K562 (cell line): ENCODE measurements at regions not wholly inside any gene's neighbourhood (a gene's known extent, or its start where the extent isn't known, plus 50 kb on each side); places are given as distances from the start of the nearest gene placed in this dataset.

ENCODE experiments used
- ATAC-seq: fragments of 200-7000 bp; cut with Tn5 transposase; 3 replicates; pipeline ENCODE4 v1.9.1; 2020; ENCODE audit warnings: moderate library complexity
- BruUV-seq: library from RNA; stranded (reverse); fragments of 400-500 nt; replicated peaks from 2 replicates; lab custom pipeline; 2021; lab: Mats Ljungman, UMichigan
- CTCF ChIA-PET: fragments of 300-600 bp; formaldehyde crosslinking; extraction: SDS; loops from one replicate; lab custom pipeline; 2021; ENCODE audit warnings: low intra/inter-chr PET ratio; lab: Yijun Ruan, JAX
- POLR2A ChIA-PET: fragments of 300-600, 350-650 bp; sonication (Branson Sonifier 250); formaldehyde crosslinking; extraction: SDS; loops from one replicate; lab custom pipeline; 2021; ENCODE audit warnings: antibody characterized with exemption, inconsistent platforms; lab: Yijun Ruan, JAX
- DNase-seq, 4 experiments: peaks; one replicate each; pipeline versions ENCODE4 v3.0.0 to v3.0.0-alpha.2; 2011 to 2018; ENCODE audit warnings: low spot score in 3 of 4, mixed read lengths in 3 of 4; ENCODE audit errors: extremely low read depth in 1 of 4
- FAIRE-seq: peaks from 2 replicates; lab custom pipeline; 2011; peaks lifted over from hg19 to GRCh38; lab: Jason Lieb, UNC
- H2AFZ ChIP-seq: 2 replicates; pipeline ENCODE4 v1.6.0; 2011; ENCODE audit warnings: low read depth, low read length, control low read depth, inconsistent platforms
- H3K27ac ChIP-seq: fragments of 200-600 bp; 3 replicates; pipeline ENCODE4 v1.8.0; 2011; ENCODE audit warnings: low read depth, mild to moderate bottlenecking, control low read depth, inconsistent platforms, low read length, moderate library complexity, mixed read lengths; ENCODE audit errors: extremely low read depth
- H3K27me3 ChIP-seq, 2 experiments: fragments of 300-600 bp in 1 of 2; 2 replicates in 1 of 2; 3 replicates in 1 of 2; pipeline versions ENCODE4 v1.6.0 to v1.8.0; 2011; ENCODE audit warnings: inconsistent platforms in 2 of 2, low read length in 2 of 2, mild to moderate bottlenecking in 1 of 2, mixed read lengths in 1 of 2, moderate library complexity in 1 of 2; ENCODE audit not compliant: control insufficient read depth in 2 of 2, insufficient read depth in 2 of 2
- H3K36me3 ChIP-seq: fragments of 300-600 bp; 3 replicates; pipeline ENCODE4 v1.8.0; 2011; ENCODE audit warnings: mild to moderate bottlenecking, low read length, inconsistent platforms; ENCODE audit not compliant: control insufficient read depth, insufficient read depth
- H3K4me1 ChIP-seq, 2 experiments: fragments of 200-600 bp in 1 of 2; replicated peaks in 1 of 2; 2 replicates in 1 of 2; 3 replicates in 1 of 2; pipeline versions ENCODE4 v1.5.1 to v1.8.0; 2011; ENCODE audit warnings: inconsistent platforms in 2 of 2, low read length in 2 of 2, mild to moderate bottlenecking in 1 of 2, mixed read lengths in 1 of 2, moderate library complexity in 1 of 2; ENCODE audit not compliant: control insufficient read depth in 2 of 2, insufficient read depth in 2 of 2
- H3K4me2 ChIP-seq: 2 replicates; pipeline ENCODE4 v1.6.1; 2011; ENCODE audit warnings: low read length, control low read depth, inconsistent platforms, mixed read lengths; ENCODE audit not compliant: insufficient read depth
- H3K4me3 ChIP-seq: fragments of 200-600 bp; sonication (generic), shearing (Covaris generic); 2 replicates; pipeline ENCODE4 v1.5.1; 2016; ENCODE audit warnings: control low read depth, inconsistent platforms
- H3K79me2 ChIP-seq: fragments of 200-600 bp; 3 replicates; pipeline ENCODE4 v1.8.0; 2011; ENCODE audit warnings: low read length, inconsistent platforms; ENCODE audit not compliant: control insufficient read depth, insufficient read depth
- H3K9ac ChIP-seq, 2 experiments: 2 replicates each; pipeline versions ENCODE4 v1.6.0 to v1.6.1; 2011; ENCODE audit warnings: low read depth in 2 of 2, low read length in 2 of 2, control low read depth in 1 of 2, inconsistent platforms in 1 of 2, mild to moderate bottlenecking in 1 of 2, mixed read lengths in 1 of 2; ENCODE audit not compliant: insufficient read depth in 1 of 2
- H3K9me1 ChIP-seq: one replicate; pipeline ENCODE4 v1.6.0; 2011; ENCODE audit warnings: inconsistent platforms, mild to moderate bottlenecking, low read length, moderate library complexity; ENCODE audit not compliant: control insufficient read depth, insufficient read depth
- H3K9me3 ChIP-seq: replicated peaks from 2 replicates; pipeline ENCODE4 v1.5.1; 2011; ENCODE audit warnings: low read depth, low read length, inconsistent platforms; ENCODE audit not compliant: control insufficient read depth, insufficient read depth
- H4K20me1 ChIP-seq: replicated peaks from 2 replicates; pipeline ENCODE4 v1.6.1; 2011; ENCODE audit warnings: low read length, inconsistent platforms, mixed read lengths; ENCODE audit not compliant: control insufficient read depth, insufficient read depth
- CREB5 ChIP-seq: fragments of 250-450 bp; sonication (Bioruptor Pico); IDR thresholded peaks from 2 replicates; pipeline ENCODE4 v1.5.0; 2020; ENCODE audit warnings: mild to moderate bottlenecking
- DDX20 ChIP-seq: fragments of 450-650 bp; IDR thresholded peaks from 2 replicates; pipeline ENCODE4 v1.6.1; 2016; ENCODE audit warnings: missing genetic modification characterization, low read depth, mild to moderate bottlenecking, missing compliant biosample characterization, moderate library complexity
- EWSR1 ChIP-seq: fragments of 450-650 bp; IDR thresholded peaks from 2 replicates; pipeline ENCODE4 v1.6.1; 2018; ENCODE audit warnings: borderline replicate concordance, mild to moderate bottlenecking, low read depth, moderate library complexity; ENCODE audit not compliant: partially characterized antibody
- FOXP1 ChIP-seq: sonication (generic); formaldehyde crosslinking; IDR thresholded peaks from 2 replicates; pipeline ENCODE4 v1.8.0; 2022; ENCODE audit warnings: mild to moderate bottlenecking, missing genetic modification reagents
- HMG20B ChIP-seq: fragments of 250-450 bp; sonication (Bioruptor Pico); IDR thresholded peaks from 2 replicates; pipeline ENCODE4 v1.5.0; 2021; ENCODE audit warnings: mild to moderate bottlenecking
- HNRNPK ChIP-seq: fragments of 200-400 bp; formaldehyde crosslinking; IDR thresholded peaks from one replicate; pipeline ENCODE4 v1.6.1; 2018; ENCODE audit warnings: mild to moderate bottlenecking, low read depth, low read length; ENCODE audit not compliant: poor library complexity, severe bottlenecking
- KDM2B ChIP-seq: fragments of 250-450 bp; sonication (Bioruptor Pico); IDR thresholded peaks from 2 replicates; pipeline ENCODE4 v1.8.0; 2021; ENCODE audit warnings: mild to moderate bottlenecking, moderate library complexity
- POLR2AphosphoS5 ChIP-seq: IDR thresholded peaks from 2 replicates; pipeline ENCODE4 v1.6.1; 2011; ENCODE audit warnings: mild to moderate bottlenecking, low read depth, low read length, moderate library complexity; ENCODE audit not compliant: control insufficient read depth, insufficient read depth
- PRMT5 ChIP-seq: sonication (generic); formaldehyde crosslinking; IDR thresholded peaks from 2 replicates; pipeline ENCODE4 v1.5.0; 2020; ENCODE audit warnings: missing genetic modification reagents
- ZNF561 ChIP-seq: fragments of 450-650 bp; formaldehyde crosslinking; conservative IDR thresholded peaks from 2 replicates; pipeline ENCODE4 v1.4.0; 2020; ENCODE audit warnings: mild to moderate bottlenecking, moderate library complexity
- ZNF830 ChIP-seq: fragments of 250-450 bp; sonication (Bioruptor Pico); IDR thresholded peaks from 2 replicates; pipeline ENCODE4 v1.5.0; 2021; ENCODE audit warnings: mild to moderate bottlenecking
- in situ Hi-C: fragments of 300-500 bp; cut with MboI; formaldehyde crosslinking; loops from 4 replicates; pipeline ENCODE4 v1.15.0; 2018; ENCODE audit warnings: inconsistent platforms, mixed read lengths
- intact Hi-C: fragments of 100-400 bp; cut with micrococcal nuclease; formaldehyde crosslinking; loops from 2 replicates; pipeline ENCODE4 v1.14.2; 2022
- TF ChIP-seq, protein P1 (sequence below): fragments of 250-450 bp; sonication (Bioruptor Pico); IDR thresholded peaks from 2 replicates; pipeline ENCODE4 v1.4.0; 2020; ENCODE audit warnings: borderline replicate concordance

- TF ChIP-seq EWSR1 (no peak), DDX20 (tag) (no peak), CREB5 (CRISPR knock-in tag) (no peak), ZNF561 (CRISPR knock-in tag) (no peak), PRMT5 (CRISPR knock-in tag) (no peak), POLR2AphosphoS5 (no peak), KDM2B (CRISPR knock-in tag) (no peak), HMG20B (no peak), FOXP1 (CRISPR knock-in tag) (no peak)
- TF ChIP-seq, protein P1, sequence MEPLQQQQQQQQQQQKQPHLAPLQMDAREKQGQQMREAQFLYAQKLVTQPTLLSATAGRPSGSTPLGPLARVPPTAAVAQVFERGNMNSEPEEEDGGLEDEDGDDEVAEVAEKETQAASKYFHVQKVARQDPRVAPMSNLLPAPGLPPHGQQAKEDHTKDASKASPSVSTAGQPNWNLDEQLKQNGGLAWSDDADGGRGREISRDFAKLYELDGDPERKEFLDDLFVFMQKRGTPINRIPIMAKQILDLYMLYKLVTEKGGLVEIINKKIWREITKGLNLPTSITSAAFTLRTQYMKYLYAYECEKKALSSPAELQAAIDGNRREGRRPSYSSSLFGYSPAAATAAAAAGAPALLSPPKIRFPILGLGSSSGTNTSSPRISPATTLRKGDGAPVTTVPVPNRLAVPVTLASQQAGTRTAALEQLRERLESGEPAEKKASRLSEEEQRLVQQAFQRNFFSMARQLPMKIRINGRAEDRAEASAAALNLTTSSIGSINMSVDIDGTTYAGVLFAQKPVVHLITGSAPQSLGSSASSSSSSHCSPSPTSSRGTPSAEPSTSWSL (CRISPR knock-in tag): no peak
These were observed 181.2 kb upstream of the PKN2 start (continued) for GRCh38 chr1:88502886-88503285.

DNA sequence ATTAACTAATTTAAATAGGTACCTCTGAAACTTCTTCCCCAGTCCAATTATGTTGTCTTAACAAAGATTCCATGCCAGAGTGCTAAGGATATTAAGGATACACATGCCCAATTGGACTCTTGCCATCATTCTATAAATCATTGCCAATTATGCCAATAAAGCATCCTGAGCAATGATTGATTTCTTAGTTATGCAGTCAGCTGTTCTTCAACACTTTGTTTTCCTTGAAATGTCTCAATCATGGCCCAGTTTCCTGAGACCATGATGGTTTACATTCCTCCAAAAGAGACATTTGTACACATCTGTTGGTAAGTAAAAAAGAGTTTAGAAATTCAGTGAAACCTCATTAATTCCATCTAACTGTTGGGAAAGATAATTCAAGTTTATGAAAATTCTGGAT is 180.4 kb upstream of the PKN2 start:
- DNase-seq (no peak), ATAC-seq (no peak), FAIRE-seq (no peak)
- H3K27me3 ChIP-seq: no peaks in the 10 kb centered on the region
- no peak overlapping the region for H3K9ac ChIP-seq
- intact Hi-C loops: no loop called here
- H4K20me1 ChIP-seq: no peaks in the 10 kb centered on the region
- no peak overlapping the region for H3K27ac ChIP-seq
- in situ Hi-C loops: no loop called here
- no peaks in the 10 kb centered on the region for H3K79me2 ChIP-seq
- ChIA-PET CTCF (no interaction called here), POLR2A (no interaction called here)
- no peak overlapping the region for H3K4me3 ChIP-seq
- no peaks in the 10 kb centered on the region for H3K36me3 ChIP-seq
- H2AFZ ChIP-seq: no peak overlapping the region
- no TSS peak for BruUV-seq
- no peak overlapping the region for H3K4me2 ChIP-seq
- H3K9me1 ChIP-seq: no peaks in the 10 kb centered on the region
- H3K9me3 ChIP-seq: no peaks in the 10 kb centered on the region
- TF ChIP-seq HNRNPK (no peak), ZNF830 (CRISPR knock-in tag) (no peak), PRMT5 (CRISPR knock-in tag) (no peak)
- H3K4me1 ChIP-seq: no peaks in the 10 kb centered on the region
